LNCaP clone FGC (cell line): ENCODE measurements at regions not wholly inside any gene's neighbourhood (a gene's known extent, or its start where the extent isn't known, plus 50 kb on each side); places are given as distances from the start of the nearest gene placed in this dataset.
A peak's percentile ranks its signal among the peaks of the same experiment; 100 is the strongest.

Experiments
- DNase-seq: peaks from one replicate; pipeline ENCODE4 v3.0.0-alpha.2; 2011; ENCODE audit warnings: low read depth
- H3K4me3 ChIP-seq: 2 replicates; pipeline ENCODE4 v1.5.1; 2011; ENCODE audit warnings: mild to moderate bottlenecking, low read depth, low read length, control low read depth
- TF ChIP-seq, protein P1 (sequence below): IDR thresholded peaks from 2 replicates; pipeline ENCODE4 v1.5.1; 2012; ENCODE audit warnings: mild to moderate bottlenecking; ENCODE audit not compliant: control insufficient read depth, insufficient read depth; ENCODE audit errors: extremely low read depth

- H3K4me3 ChIP-seq = no peak overlapping the region
- TF ChIP-seq, protein P1, sequence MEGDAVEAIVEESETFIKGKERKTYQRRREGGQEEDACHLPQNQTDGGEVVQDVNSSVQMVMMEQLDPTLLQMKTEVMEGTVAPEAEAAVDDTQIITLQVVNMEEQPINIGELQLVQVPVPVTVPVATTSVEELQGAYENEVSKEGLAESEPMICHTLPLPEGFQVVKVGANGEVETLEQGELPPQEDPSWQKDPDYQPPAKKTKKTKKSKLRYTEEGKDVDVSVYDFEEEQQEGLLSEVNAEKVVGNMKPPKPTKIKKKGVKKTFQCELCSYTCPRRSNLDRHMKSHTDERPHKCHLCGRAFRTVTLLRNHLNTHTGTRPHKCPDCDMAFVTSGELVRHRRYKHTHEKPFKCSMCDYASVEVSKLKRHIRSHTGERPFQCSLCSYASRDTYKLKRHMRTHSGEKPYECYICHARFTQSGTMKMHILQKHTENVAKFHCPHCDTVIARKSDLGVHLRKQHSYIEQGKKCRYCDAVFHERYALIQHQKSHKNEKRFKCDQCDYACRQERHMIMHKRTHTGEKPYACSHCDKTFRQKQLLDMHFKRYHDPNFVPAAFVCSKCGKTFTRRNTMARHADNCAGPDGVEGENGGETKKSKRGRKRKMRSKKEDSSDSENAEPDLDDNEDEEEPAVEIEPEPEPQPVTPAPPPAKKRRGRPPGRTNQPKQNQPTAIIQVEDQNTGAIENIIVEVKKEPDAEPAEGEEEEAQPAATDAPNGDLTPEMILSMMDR = no peak
- no peak for DNase-seq
Observed at GRCh38 chr13:33756929-33757328, 61.0 kb upstream of the RFC3 start.

- TF ChIP-seq, protein P1 = no peak
- no peak for DNase-seq
- no peak overlapping the region for H3K4me3 ChIP-seq
Observed at GRCh38 chr13:33757713-33758112, 60.2 kb upstream of the RFC3 start.

DNA sequence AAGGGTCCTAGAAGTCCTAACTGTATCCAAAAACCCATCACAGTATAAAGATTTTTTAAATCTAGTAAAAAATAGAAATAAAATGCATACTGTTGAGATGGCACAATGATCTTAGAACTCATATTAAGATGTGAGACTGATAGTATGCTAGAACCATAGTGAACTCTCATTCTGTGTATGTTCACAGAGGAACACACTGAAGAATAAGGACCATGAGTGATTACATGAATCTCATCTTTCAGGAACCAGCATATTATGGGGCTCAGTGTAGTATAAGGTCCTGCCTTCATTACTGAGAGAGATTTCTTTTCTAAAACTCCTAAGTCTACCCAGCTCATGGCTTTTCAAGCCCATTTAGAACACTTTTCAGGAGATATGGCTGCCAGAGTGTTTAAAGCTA lies 59.8 kb upstream of the RFC3 start:
- H3K4me3 ChIP-seq = no peak overlapping the region
- TF ChIP-seq, protein P1 = no peak
- no peak for DNase-seq

GRCh38 chr13:33761740-33762139 lies 56.2 kb upstream of the RFC3 start:
- peak; percentile 61 for DNase-seq
- TF ChIP-seq, protein P1 = peak; percentile 37
- no peak overlapping the region for H3K4me3 ChIP-seq

DNA sequence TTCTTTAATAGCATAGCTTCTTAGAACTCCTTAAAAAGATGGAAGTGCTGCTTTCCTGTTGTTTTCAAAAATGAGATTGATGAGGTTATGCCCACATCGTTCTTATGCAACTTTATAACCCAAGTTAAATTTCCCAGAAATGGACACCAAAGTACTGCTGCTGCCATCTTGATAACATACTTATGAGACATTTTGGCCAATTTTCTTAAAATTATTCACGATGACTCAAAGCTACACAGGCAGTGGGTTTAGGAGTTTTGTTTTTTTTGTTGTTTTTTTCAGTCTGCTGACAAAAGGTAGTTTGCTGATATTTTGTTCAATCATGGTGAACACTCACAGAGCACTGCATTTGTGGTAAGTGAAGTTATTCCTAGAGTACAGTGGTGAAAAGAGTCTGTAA lies 54.9 kb upstream of the RFC3 start:
- no peak overlapping the region for H3K4me3 ChIP-seq
- TF ChIP-seq, protein P1 = no peak
- DNase-seq = no peak

DNA sequence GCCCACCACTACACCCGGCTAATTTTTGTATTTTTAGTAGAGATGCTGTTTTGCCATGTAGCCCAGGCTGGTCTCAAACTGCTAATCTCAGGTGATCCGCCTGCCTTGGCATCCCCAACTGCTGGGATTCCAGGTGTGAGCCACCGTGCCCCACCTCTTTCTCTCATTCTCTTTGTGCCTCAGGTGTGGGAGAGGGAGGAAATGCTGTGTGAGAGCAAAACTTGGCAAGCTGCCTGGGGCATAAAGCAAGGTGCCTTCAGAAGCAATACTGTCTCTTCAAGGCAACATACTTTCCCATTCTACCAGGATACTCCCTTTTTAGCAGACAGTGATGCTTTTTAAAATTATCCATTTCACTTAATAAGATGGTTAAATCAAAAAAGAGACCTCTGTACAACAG lies 53.2 kb upstream of the RFC3 start:
- TF ChIP-seq, protein P1 = no peak
- H3K4me3 ChIP-seq = no peak overlapping the region
- no peak for DNase-seq

DNA sequence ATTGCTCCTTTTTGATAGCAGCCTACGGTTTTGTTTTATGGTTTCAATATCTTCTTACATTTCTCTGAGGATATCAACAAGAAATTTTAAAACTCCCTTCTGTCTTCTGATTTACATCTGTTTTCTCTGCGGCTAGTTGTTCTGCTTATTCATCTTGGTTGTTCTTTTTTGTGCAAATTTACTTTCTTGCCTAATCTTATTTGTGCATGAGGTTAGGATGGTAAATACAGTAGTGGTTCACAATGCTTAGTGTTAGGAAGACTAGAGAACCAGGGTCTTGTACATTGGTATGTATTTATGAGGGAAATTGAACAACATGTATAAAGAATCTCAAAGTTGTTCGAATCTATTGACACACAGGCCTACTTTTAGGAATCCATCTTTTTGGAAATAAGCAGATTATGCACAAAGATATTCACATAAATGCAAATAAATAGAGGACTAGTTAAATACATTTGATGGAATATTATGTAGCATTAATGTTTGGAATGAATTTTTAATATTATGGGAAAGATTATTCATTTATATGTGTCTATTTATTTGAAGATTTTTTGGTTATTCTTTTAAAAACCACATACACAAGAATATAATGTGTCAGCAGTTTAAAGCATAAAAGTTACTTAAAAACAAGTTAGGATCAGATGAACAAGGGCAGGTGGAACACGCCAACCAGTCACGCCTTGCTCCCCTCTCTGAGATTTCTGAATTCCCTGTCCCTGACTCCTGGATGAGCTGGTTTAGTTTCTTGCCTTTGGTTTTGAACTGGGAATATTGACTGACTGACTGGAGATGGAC lies 51.4 kb upstream of the RFC3 start:
- TF ChIP-seq, protein P1 = no peak
- H3K4me3 ChIP-seq = no peak overlapping the region
- no peak for DNase-seq
